HCT116 (cell line): ENCODE measurements at regions not wholly inside any gene's neighbourhood (a gene's known extent, or its start where the extent isn't known, plus 50 kb on each side); places are given as distances from the start of the nearest gene placed in this dataset.

Experiments
- ATAC-seq: fragments of 200-7000 bp; cut with Tn5 transposase; 2 replicates; pipeline ENCODE4 v1.9.1; 2020; ENCODE audit warnings: mild to moderate bottlenecking, moderate library complexity
- BruUV-seq: library from RNA; stranded (reverse); fragments of 400-500 nt; replicated peaks from 2 replicates; lab custom pipeline; 2021; lab: Mats Ljungman, UMichigan
- CTCF ChIA-PET: fragments of 300-600 bp; sonication (Branson Sonifier 250); formaldehyde crosslinking; loops from one replicate; lab custom pipeline; 2021; ENCODE audit warnings: antibody characterized with exemption; lab: Charles Lee
- POLR2A ChIA-PET: fragments of 300-600, 350-600 bp; sonication (Branson Sonifier 250); formaldehyde crosslinking; loops from one replicate; lab custom pipeline; 2021; ENCODE audit warnings: antibody characterized with exemption; lab: Charles Lee
- RAD21 ChIA-PET, 2 experiments: fragments of 300-600 bp; sonication (Branson Sonifier 250); formaldehyde crosslinking; loops; one replicate each; lab custom pipeline; 2023; ENCODE audit warnings: low total read pairs in 2 of 2; ENCODE audit not compliant: uncharacterized antibody in 2 of 2, unreplicated experiment in 2 of 2, low non-redundant PET in 1 of 2; lab: Charles Lee
- DNase-seq: peaks from one replicate; pipeline ENCODE4 v3.0.0-alpha.2; 2010; ENCODE audit warnings: low read depth, low spot score
- H2AFZ ChIP-seq: fragments of 200-600 bp; shearing (Covaris generic), sonication (generic); 2 replicates; pipeline ENCODE4 v1.6.1; 2017; ENCODE audit warnings: low read depth, mixed run types, mixed read lengths, antibody characterized with exemption, low read length; ENCODE audit not compliant: poor library complexity, severe bottlenecking
- H3K27ac ChIP-seq: 2 replicates; pipeline ENCODE4 v1.5.1; 2012; ENCODE audit warnings: low read depth, low read length
- H3K27me3 ChIP-seq: fragments of 200-600 bp; sonication (generic); 2 replicates; pipeline ENCODE4 v1.6.1; 2016; ENCODE audit warnings: mixed run types, low read length, mixed read lengths; ENCODE audit not compliant: insufficient read depth
- H3K36me3 ChIP-seq, 2 experiments: fragments of 200-500 bp in 1 of 2; fragments of 200-600 bp in 1 of 2; sonication (Bioruptor generic) in 1 of 2; sonication (generic) in 1 of 2; 2 replicates each; pipeline versions ENCODE4 v1.5.1 to v1.6.1; 2014 to 2016; ENCODE audit warnings: low read length in 2 of 2, inconsistent platforms in 1 of 2, mixed read lengths in 1 of 2, mixed run types in 1 of 2; ENCODE audit not compliant: insufficient read depth in 2 of 2, control insufficient read depth in 1 of 2
- H3K4me1 ChIP-seq, 2 experiments: fragments of 200-600 bp in 1 of 2; sonication (generic) in 1 of 2; 2 replicates each; pipeline versions ENCODE4 v1.5.1 to v1.6.1; 2012 to 2017; ENCODE audit warnings: low read length in 2 of 2, inconsistent platforms in 1 of 2, mild to moderate bottlenecking in 1 of 2, mixed read lengths in 1 of 2, mixed run types in 1 of 2, moderate library complexity in 1 of 2; ENCODE audit not compliant: insufficient read depth in 2 of 2, control insufficient read depth in 1 of 2
- H3K4me2 ChIP-seq: fragments of 200-600 bp; sonication (generic); 2 replicates; pipeline ENCODE4 v1.6.1; 2017; ENCODE audit warnings: mixed run types, low read length, mixed read lengths
- H3K4me3 ChIP-seq, 2 experiments: fragments of 200-600 bp in 1 of 2; sonication (generic) in 1 of 2; replicated peaks in 1 of 2; 2 replicates each; pipeline ENCODE4 v1.5.1; 2011 to 2016; ENCODE audit warnings: low read length in 2 of 2, control low read depth in 1 of 2, low read depth in 1 of 2, mild to moderate bottlenecking in 1 of 2, mixed read lengths in 1 of 2, mixed run types in 1 of 2
- H3K79me2 ChIP-seq: fragments of 200-600 bp; sonication (generic); 2 replicates; pipeline ENCODE4 v1.6.1; 2017; ENCODE audit warnings: mild to moderate bottlenecking, mixed run types, low read length, moderate library complexity, mixed read lengths; ENCODE audit not compliant: insufficient read depth
- H3K9ac ChIP-seq: fragments of 200-600 bp; sonication (generic); 2 replicates; pipeline ENCODE4 v1.6.1; 2016; ENCODE audit warnings: low read length, mixed read lengths
- H3K9me2 ChIP-seq: fragments of 200-600 bp; sonication (generic), shearing (Covaris generic); 2 replicates; pipeline ENCODE4 v1.6.1; 2017; ENCODE audit warnings: mixed run types, mild to moderate bottlenecking, moderate library complexity; ENCODE audit not compliant: insufficient read depth
- H3K9me3 ChIP-seq, 2 experiments: fragments of 200-500 bp in 1 of 2; fragments of 200-600 bp in 1 of 2; sonication (Bioruptor generic) in 1 of 2; sonication (generic) in 1 of 2; 2 replicates each; pipeline ENCODE4 v1.6.1; 2014 to 2017; ENCODE audit warnings: low read length in 2 of 2, mixed read lengths in 2 of 2, inconsistent platforms in 1 of 2, low read depth in 1 of 2, mild to moderate bottlenecking in 1 of 2, mixed run types in 1 of 2, moderate library complexity in 1 of 2; ENCODE audit not compliant: control insufficient read depth in 1 of 2, insufficient read depth in 1 of 2
- H4K20me1 ChIP-seq: fragments of 200-600 bp; sonication (generic), shearing (Covaris generic); 2 replicates; pipeline ENCODE4 v1.6.1; 2017; ENCODE audit warnings: mixed run types, mild to moderate bottlenecking, moderate library complexity; ENCODE audit not compliant: insufficient read depth
- ATF3 ChIP-seq: IDR thresholded peaks from 2 replicates; pipeline ENCODE4 v1.6.1; 2012
- CBX3 ChIP-seq: IDR thresholded peaks from 2 replicates; pipeline ENCODE4 v1.6.1; 2012; ENCODE audit warnings: low read depth
- CEBPB ChIP-seq: IDR thresholded peaks from 2 replicates; pipeline ENCODE4 v1.6.1; 2012; ENCODE audit warnings: low read depth
- EGR1 ChIP-seq: IDR thresholded peaks from 2 replicates; pipeline ENCODE4 v1.6.1; 2012; ENCODE audit warnings: low read depth
- EZH2 ChIP-seq: fragments of 200-600 bp; sonication (generic); IDR thresholded peaks from 2 replicates; pipeline ENCODE4 v1.6.1; 2017; ENCODE audit warnings: antibody characterized with exemption, mixed run types
- FOSL1 ChIP-seq: IDR thresholded peaks from 2 replicates; pipeline ENCODE4 v1.6.1; 2012; ENCODE audit warnings: low read depth
- JUND ChIP-seq: IDR thresholded peaks from 2 replicates; pipeline ENCODE4 v1.6.1; 2012
- MAX ChIP-seq: IDR thresholded peaks from 2 replicates; pipeline ENCODE4 v1.6.1; 2012
- POLR2AphosphoS5 ChIP-seq: IDR thresholded peaks from 2 replicates; pipeline ENCODE4 v1.6.1; 2011; ENCODE audit warnings: mild to moderate bottlenecking, low read depth, low read length, moderate library complexity
- RAD21 ChIP-seq: IDR thresholded peaks from 2 replicates; pipeline ENCODE4 v1.6.1; 2012; ENCODE audit warnings: low read depth, mild to moderate bottlenecking
- SIN3A ChIP-seq: IDR thresholded peaks from 2 replicates; pipeline ENCODE4 v1.6.1; 2012; ENCODE audit warnings: low read depth
- SRF ChIP-seq: IDR thresholded peaks from 2 replicates; pipeline ENCODE4 v1.6.1; 2012; ENCODE audit warnings: low read depth
- YY1 ChIP-seq: IDR thresholded peaks from 2 replicates; pipeline ENCODE4 v1.6.1; 2011; ENCODE audit warnings: low read length, low read depth, moderate library complexity, mild to moderate bottlenecking; ENCODE audit not compliant: insufficient replicate concordance; ENCODE audit errors: extremely low read depth
- ZBTB33 ChIP-seq: IDR thresholded peaks from 2 replicates; pipeline ENCODE4 v1.6.1; 2011; ENCODE audit warnings: mild to moderate bottlenecking, low read length, moderate library complexity; ENCODE audit not compliant: insufficient replicate concordance; ENCODE audit errors: extremely low read depth
- ZFX ChIP-seq: fragments of 450-650 bp; IDR thresholded peaks from 2 replicates; pipeline ENCODE4 v1.6.1; 2017
- ZNF274 ChIP-seq: fragments of 200-500 bp; sonication (Bioruptor generic); IDR thresholded peaks from 2 replicates; pipeline ENCODE4 v1.6.1; 2014; ENCODE audit warnings: mild to moderate bottlenecking, low read depth, low read length, inconsistent platforms
- intact Hi-C: fragments of 100-400 bp; cut with micrococcal nuclease; formaldehyde crosslinking; loops from 2 replicates; pipeline ENCODE4 v1.10.0; 2022
- TF ChIP-seq, protein P1 (sequence below): IDR thresholded peaks from 2 replicates; pipeline ENCODE4 v1.6.1; 2012; ENCODE audit warnings: low read depth
- TF ChIP-seq, protein P2 (sequence below), 3 experiments: fragments of 200-600 bp in 1 of 3; sonication (generic) in 1 of 3; IDR thresholded peaks in 2 of 3; conservative IDR thresholded peaks in 1 of 3; 2 replicates each; pipeline ENCODE4 v1.5.1; 2012 to 2017; ENCODE audit warnings: low read depth in 2 of 3, low read length in 2 of 3, antibody characterized with exemption in 1 of 3, borderline replicate concordance in 1 of 3, control low read depth in 1 of 3, mild to moderate bottlenecking in 1 of 3, mixed read lengths in 1 of 3, mixed run types in 1 of 3, moderate library complexity in 1 of 3; ENCODE audit not compliant: insufficient read depth in 1 of 3

DNA sequence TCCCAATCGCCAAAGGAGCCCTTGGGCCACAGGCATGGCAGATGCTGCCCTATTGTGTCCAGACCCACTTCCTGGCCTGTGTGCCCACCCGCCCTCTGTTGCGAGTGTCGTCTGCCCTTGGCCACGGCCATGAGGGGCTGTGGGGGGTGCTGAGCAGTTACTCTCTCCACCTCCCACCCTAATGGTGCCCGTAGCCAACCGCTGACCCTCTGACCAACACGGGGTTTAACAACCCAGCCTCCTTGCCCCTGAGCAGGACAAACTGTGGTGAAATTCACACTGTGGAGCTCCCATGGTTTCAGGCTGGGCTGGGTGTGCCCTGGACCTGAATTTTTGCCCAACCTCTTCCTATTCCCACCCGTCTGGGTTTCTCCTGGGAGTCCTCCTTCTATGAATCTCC is 145.7 kb upstream of the HDAC4 start:
- ATAC-seq = no peak

More for the DNA sequence above, 145.7 kb upstream of the HDAC4 start:
- H3K36me3 ChIP-seq = no peaks in the 10 kb centered on the region
- TF ChIP-seq POLR2AphosphoS5 (no peak), ZNF274 (no peak), CEBPB (no peak), EZH2 (no peak), ZFX (no peak), CBX3 (no peak), SIN3A (no peak), MAX (no peak), RAD21 (no peak), ZBTB33 (no peak), ATF3 (no peak), EGR1 (no peak), SRF (no peak), YY1 (no peak), FOSL1 (no peak), JUND (no peak)
- TF ChIP-seq, protein P1, sequence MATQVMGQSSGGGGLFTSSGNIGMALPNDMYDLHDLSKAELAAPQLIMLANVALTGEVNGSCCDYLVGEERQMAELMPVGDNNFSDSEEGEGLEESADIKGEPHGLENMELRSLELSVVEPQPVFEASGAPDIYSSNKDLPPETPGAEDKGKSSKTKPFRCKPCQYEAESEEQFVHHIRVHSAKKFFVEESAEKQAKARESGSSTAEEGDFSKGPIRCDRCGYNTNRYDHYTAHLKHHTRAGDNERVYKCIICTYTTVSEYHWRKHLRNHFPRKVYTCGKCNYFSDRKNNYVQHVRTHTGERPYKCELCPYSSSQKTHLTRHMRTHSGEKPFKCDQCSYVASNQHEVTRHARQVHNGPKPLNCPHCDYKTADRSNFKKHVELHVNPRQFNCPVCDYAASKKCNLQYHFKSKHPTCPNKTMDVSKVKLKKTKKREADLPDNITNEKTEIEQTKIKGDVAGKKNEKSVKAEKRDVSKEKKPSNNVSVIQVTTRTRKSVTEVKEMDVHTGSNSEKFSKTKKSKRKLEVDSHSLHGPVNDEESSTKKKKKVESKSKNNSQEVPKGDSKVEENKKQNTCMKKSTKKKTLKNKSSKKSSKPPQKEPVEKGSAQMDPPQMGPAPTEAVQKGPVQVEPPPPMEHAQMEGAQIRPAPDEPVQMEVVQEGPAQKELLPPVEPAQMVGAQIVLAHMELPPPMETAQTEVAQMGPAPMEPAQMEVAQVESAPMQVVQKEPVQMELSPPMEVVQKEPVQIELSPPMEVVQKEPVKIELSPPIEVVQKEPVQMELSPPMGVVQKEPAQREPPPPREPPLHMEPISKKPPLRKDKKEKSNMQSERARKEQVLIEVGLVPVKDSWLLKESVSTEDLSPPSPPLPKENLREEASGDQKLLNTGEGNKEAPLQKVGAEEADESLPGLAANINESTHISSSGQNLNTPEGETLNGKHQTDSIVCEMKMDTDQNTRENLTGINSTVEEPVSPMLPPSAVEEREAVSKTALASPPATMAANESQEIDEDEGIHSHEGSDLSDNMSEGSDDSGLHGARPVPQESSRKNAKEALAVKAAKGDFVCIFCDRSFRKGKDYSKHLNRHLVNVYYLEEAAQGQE = no peak
- TF ChIP-seq, protein P2, sequence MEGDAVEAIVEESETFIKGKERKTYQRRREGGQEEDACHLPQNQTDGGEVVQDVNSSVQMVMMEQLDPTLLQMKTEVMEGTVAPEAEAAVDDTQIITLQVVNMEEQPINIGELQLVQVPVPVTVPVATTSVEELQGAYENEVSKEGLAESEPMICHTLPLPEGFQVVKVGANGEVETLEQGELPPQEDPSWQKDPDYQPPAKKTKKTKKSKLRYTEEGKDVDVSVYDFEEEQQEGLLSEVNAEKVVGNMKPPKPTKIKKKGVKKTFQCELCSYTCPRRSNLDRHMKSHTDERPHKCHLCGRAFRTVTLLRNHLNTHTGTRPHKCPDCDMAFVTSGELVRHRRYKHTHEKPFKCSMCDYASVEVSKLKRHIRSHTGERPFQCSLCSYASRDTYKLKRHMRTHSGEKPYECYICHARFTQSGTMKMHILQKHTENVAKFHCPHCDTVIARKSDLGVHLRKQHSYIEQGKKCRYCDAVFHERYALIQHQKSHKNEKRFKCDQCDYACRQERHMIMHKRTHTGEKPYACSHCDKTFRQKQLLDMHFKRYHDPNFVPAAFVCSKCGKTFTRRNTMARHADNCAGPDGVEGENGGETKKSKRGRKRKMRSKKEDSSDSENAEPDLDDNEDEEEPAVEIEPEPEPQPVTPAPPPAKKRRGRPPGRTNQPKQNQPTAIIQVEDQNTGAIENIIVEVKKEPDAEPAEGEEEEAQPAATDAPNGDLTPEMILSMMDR (IDR thresholded peaks at IDR 0.05 in 2 of 3, conservative IDR thresholded peaks at IDR 0.05 in 1 of 3; ENCODE audit: borderline replicate concordance in 1 of 3, insufficient read depth in 1 of 3, low read depth in 2 of 3, low read length in 2 of 3) = no peak
- H3K4me1 ChIP-seq = peaks cover 0 to 10% of the 10 kb centered on the region in 2 experiments; a peak in 2 of 4 replicates
- H4K20me1 ChIP-seq = no peaks in the 10 kb centered on the region
- POLR2A ChIA-PET = no interaction called here
- H3K4me2 ChIP-seq = no peak overlapping the region
- no peaks in the 10 kb centered on the region for H3K9me3 ChIP-seq
- no peaks in the 10 kb centered on the region for H3K9me2 ChIP-seq
- BruUV-seq = no TSS peak
- CTCF ChIA-PET = no interaction called here
- H3K27ac ChIP-seq = no peak overlapping the region
- peaks cover 5% of the 10 kb centered on the region; the same call in 1 of the 2 replicates for H3K27me3 ChIP-seq
- H3K79me2 ChIP-seq = no peaks in the 10 kb centered on the region
- RAD21 ChIA-PET = no interaction called here
- H3K9ac ChIP-seq = no peak overlapping the region
- intact Hi-C loops = no loop called here
- H2AFZ ChIP-seq = no peak overlapping the region
- H3K4me3 ChIP-seq = no peak overlapping the region
- no peak for DNase-seq
